ENCODE measurements at regions not wholly inside any gene's neighbourhood (a gene's known extent, or its start where the extent isn't known, plus 50 kb on each side); places are given as distances from the start of the nearest gene placed in this dataset.

GRCh38 chr6:166716910-166717617 is 90.0 kb upstream of the RPS6KA2 start:
- ChIA-PET CTCF (interaction anchor here (0.5 kb wide), 1 partner anchor 56 kb away, joined by 4 read pairs; no protein-coding TSS in a partner anchor), POLR2A (no interaction called here)
- ATAC-seq (no peak), DNase-seq (ENCODE audit: low read depth in 1 of 2, low spot score in 1 of 2) (no peak), FAIRE-seq (no peak)
- Histone ChIP-seq H3K4me1 (no peaks in the 10 kb centered on the region), H3K4me2 (no peak overlapping the region), H3K4me3 (no peak overlapping the region), H3K9me3 (no peaks in the 10 kb centered on the region), H3K27ac (no peak overlapping the region)
- WGBS (ENCODE audit: missing lambda C conversion rate), result 73% methylated on average over 14 of the region's 14 CpGs
- TF ChIP-seq ESRRA (IDR thresholded peaks at IDR 0.05; ENCODE audit: borderline replicate concordance, low read length), result no peak
- TF ChIP-seq USF2 (IDR thresholded peaks at IDR 0.05), result no peak
- TF ChIP-seq FOSB (CRISPR knock-in tag; IDR thresholded peaks at IDR 0.05), result no peak
- TF ChIP-seq NFE2L2 (conservative IDR thresholded peaks at IDR 0.05; ENCODE audit: low read length), result no peak
- no peak for TF ChIP-seq POLR2A (IDR thresholded peaks at IDR 0.05; ENCODE audit: low read length)
- TF ChIP-seq GATA3 (IDR thresholded peaks at IDR 0.05; ENCODE audit: borderline replicate concordance), result no peak
- no peak for TF ChIP-seq HOXA7 (CRISPR knock-in tag; IDR thresholded peaks at IDR 0.05)
- no peak for TF ChIP-seq MYC (IDR thresholded peaks at IDR 0.05; ENCODE audit: borderline replicate concordance, low read length)
- TF ChIP-seq SREBF2 (IDR thresholded peaks at IDR 0.05), result no peak
- TF ChIP-seq SMC3 (IDR thresholded peaks at IDR 0.05), result no peak
- no peak for TF ChIP-seq PHF8 (IDR thresholded peaks at IDR 0.05; ENCODE audit: borderline replicate concordance, low read depth)
- TF ChIP-seq EP300 (IDR thresholded peaks at IDR 0.05), result no peak

- Histone ChIP-seq H3K4me2 (no peak overlapping the region), H3K9me3 (no peaks in the 10 kb centered on the region), H3K4me3 (no peak overlapping the region), H3K4me1 (no peaks in the 10 kb centered on the region), H3K27ac (no peak overlapping the region)
- FAIRE-seq (no peak), ATAC-seq (no peak), DNase-seq (ENCODE audit: low read depth in 1 of 2, low spot score in 1 of 2) (no peak)
- ChIA-PET POLR2A (no interaction called here), CTCF (no interaction called here)
- TF ChIP-seq POLR2A (IDR thresholded peaks at IDR 0.05; ENCODE audit: low read length) (no peak), HOXA7 (CRISPR knock-in tag; IDR thresholded peaks at IDR 0.05) (no peak), CTCF (IDR thresholded peaks at IDR 0.05) (no peak), TP53 (CRISPR knock-in tag; IDR thresholded peaks at IDR 0.05) (no peak), POLR2AphosphoS2 (conservative IDR thresholded peaks at IDR 0.05; ENCODE audit: low read length) (no peak), CBX2 (IDR thresholded peaks at IDR 0.05; ENCODE audit: borderline replicate concordance, low read depth) (no peak), NPAS2 (CRISPR knock-in tag; IDR thresholded peaks at IDR 0.05; ENCODE audit: borderline replicate concordance) (no peak), ZSCAN20 (CRISPR knock-in tag; IDR thresholded peaks at IDR 0.05) (no peak), EHMT2 (IDR thresholded peaks at IDR 0.05; ENCODE audit: low read depth) (no peak), ELK1 (IDR thresholded peaks at IDR 0.05; ENCODE audit: low read depth, low read length) (no peak), CHD4 (IDR thresholded peaks at IDR 0.05; ENCODE audit: borderline replicate concordance) (no peak), RNF2 (IDR thresholded peaks at IDR 0.05; ENCODE audit: borderline replicate concordance, low read depth) (no peak), PBX3 (IDR thresholded peaks at IDR 0.05) (no peak), FOSL2 (IDR thresholded peaks at IDR 0.05) (no peak), FOSL2 (CRISPR knock-in tag; IDR thresholded peaks at IDR 0.05) (no peak), EHF (CRISPR knock-in tag; IDR thresholded peaks at IDR 0.05) (no peak)
- WGBS (ENCODE audit: missing lambda C conversion rate), result 61% methylated on average over 8 of the region's 8 CpGs
Observed at GRCh38 chr6:166715992-166716391, 88.9 kb upstream of the RPS6KA2 start.

Data from A549 (cell line).